HepG2 (cell line): ENCODE measurements at regions not wholly inside any gene's neighbourhood (a gene's known extent, or its start where the extent isn't known, plus 50 kb on each side); places are given as distances from the start of the nearest gene placed in this dataset.

ENCODE experiments used
- ATAC-seq: fragments of 200-7000 bp; cut with Tn5 transposase; 3 replicates; pipeline ENCODE4 v1.9.1; 2020; ENCODE audit warnings: mild to moderate bottlenecking, moderate library complexity
- BruUV-seq: library from RNA; stranded (reverse); fragments of 400-500 nt; replicated peaks from 2 replicates; lab custom pipeline; 2021; lab: Mats Ljungman, UMichigan
- CTCF ChIA-PET: fragments of 300-600 bp; formaldehyde crosslinking; extraction: SDS; loops from one replicate; lab custom pipeline; 2021; ENCODE audit warnings: low total read pairs, inconsistent platforms, low intra/inter-chr PET ratio; lab: Yijun Ruan, JAX
- POLR2A ChIA-PET: fragments of 350-600 bp; sonication (Branson Sonifier 250); formaldehyde crosslinking; loops from one replicate; lab custom pipeline; 2020; ENCODE audit warnings: antibody characterized with exemption, inconsistent platforms; lab: Yijun Ruan, JAX
- DNase-seq: peaks from one replicate; pipeline ENCODE4 v3.0.0-alpha.2; 2015; ENCODE audit warnings: low spot score
- FAIRE-seq: peaks from 3 replicates; lab custom pipeline; 2011; peaks lifted over from hg19 to GRCh38; lab: Jason Lieb, UNC
- H2AFZ ChIP-seq: one replicate; pipeline ENCODE4 v1.6.1; 2011; ENCODE audit warnings: low read length, inconsistent platforms
- H3K27ac ChIP-seq: fragments of 300-600 bp; 3 replicates; pipeline ENCODE4 v1.8.0; 2011; ENCODE audit warnings: mixed run types, mild to moderate bottlenecking, mixed read lengths, low read length, inconsistent platforms; ENCODE audit not compliant: insufficient read depth; ENCODE audit errors: extremely low read length
- H3K27me3 ChIP-seq, 2 experiments: fragments of 200-600 bp in 1 of 2; 2 replicates in 1 of 2; 3 replicates in 1 of 2; pipeline versions ENCODE4 v1.6.0 to v1.8.0; 2011; ENCODE audit warnings: low read length in 2 of 2, mild to moderate bottlenecking in 2 of 2, moderate library complexity in 2 of 2, inconsistent platforms in 1 of 2; ENCODE audit not compliant: insufficient read depth in 2 of 2, control insufficient read depth in 1 of 2
- H3K36me3 ChIP-seq, 2 experiments: fragments of 200-600 bp in 1 of 2; replicated peaks in 1 of 2; 2 replicates in 1 of 2; 3 replicates in 1 of 2; pipeline versions ENCODE4 v1.5.1 to v1.8.0; 2011; ENCODE audit warnings: low read length in 2 of 2, inconsistent platforms in 1 of 2; ENCODE audit not compliant: insufficient read depth in 2 of 2, control insufficient read depth in 1 of 2
- H3K4me1 ChIP-seq: 2 replicates; pipeline ENCODE4 v1.5.1; 2012; ENCODE audit warnings: low read length, inconsistent platforms; ENCODE audit not compliant: insufficient read depth
- H3K4me2 ChIP-seq: 2 replicates; pipeline ENCODE4 v1.6.0; 2011; ENCODE audit warnings: low read depth, low read length, inconsistent platforms
- H3K4me3 ChIP-seq, 3 experiments: fragments of 200-600 bp in 1 of 3; sonication (generic), shearing (Covaris generic) in 1 of 3; replicated peaks in 1 of 3; 2 replicates each; pipeline ENCODE4 v1.5.1; 2011 to 2016; ENCODE audit warnings: low read length in 3 of 3, inconsistent platforms in 2 of 3, low read depth in 2 of 3, mild to moderate bottlenecking in 2 of 3, control low read depth in 1 of 3, mixed read lengths in 1 of 3; ENCODE audit not compliant: insufficient read depth in 1 of 3
- H3K79me2 ChIP-seq: one replicate; pipeline ENCODE4 v1.6.1; 2011; ENCODE audit warnings: low read length, inconsistent platforms; ENCODE audit not compliant: insufficient read depth
- H3K9ac ChIP-seq: 2 replicates; pipeline ENCODE4 v1.6.0; 2011; ENCODE audit warnings: mild to moderate bottlenecking, low read depth, low read length, inconsistent platforms; ENCODE audit not compliant: insufficient read depth
- H3K9me3 ChIP-seq: 2 replicates; pipeline ENCODE4 v1.5.1; 2012; ENCODE audit warnings: mild to moderate bottlenecking, low read length
- H4K20me1 ChIP-seq: 2 replicates; pipeline ENCODE4 v1.6.0; 2011; ENCODE audit warnings: inconsistent platforms, mild to moderate bottlenecking, low read length, moderate library complexity; ENCODE audit not compliant: insufficient read depth
- ARNTL ChIP-seq: sonication (generic); formaldehyde crosslinking; IDR thresholded peaks from 2 replicates; pipeline ENCODE4 v1.4.0; 2020; ENCODE audit warnings: mild to moderate bottlenecking, missing genetic modification reagents
- KDM4B ChIP-seq: sonication (generic); formaldehyde crosslinking; IDR thresholded peaks from 2 replicates; pipeline ENCODE4 v1.4.0; 2020; ENCODE audit warnings: missing genetic modification reagents
- KLF6 ChIP-seq: IDR thresholded peaks from 2 replicates; pipeline ENCODE4 v1.8.0; 2016; ENCODE audit warnings: missing biosample characterization, missing genetic modification reagents
- MBD4 ChIP-seq: IDR thresholded peaks from 2 replicates; pipeline ENCODE4 v1.6.1; 2012; ENCODE audit warnings: low read length, inconsistent platforms, borderline replicate concordance
- TBP ChIP-seq: sonication (generic); formaldehyde crosslinking; IDR thresholded peaks from 2 replicates; pipeline ENCODE4 v1.5.0; 2020; ENCODE audit warnings: missing genetic modification reagents
- ZBTB7A ChIP-seq: sonication (generic); formaldehyde crosslinking; IDR thresholded peaks from 2 replicates; pipeline ENCODE4 v1.8.0; 2022; ENCODE audit warnings: mild to moderate bottlenecking, missing genetic modification reagents
- ZNF264 ChIP-seq: sonication (generic); formaldehyde crosslinking; IDR thresholded peaks from 2 replicates; pipeline ENCODE4 v1.4.0; 2020; ENCODE audit warnings: missing genetic modification reagents
- ZNF354B ChIP-seq: sonication (generic); formaldehyde crosslinking; IDR thresholded peaks from 2 replicates; pipeline ENCODE4 v1.8.0; 2022; ENCODE audit warnings: mild to moderate bottlenecking, missing genetic modification reagents
- WGBS: methylation state at CpG from one replicate; pipeline ENCODE4 v1.1.6; 2017; ENCODE audit warnings: low lambda C conversion rate; 5-methylcytosine and 5-hydroxymethylcytosine counted together
- in situ Hi-C: cut with HindIII; loops from 2 replicates; pipeline ENCODE4 v1.10.0; 2017; ENCODE audit warnings: low pct_unique_long_range_greater_than_20kb; ENCODE audit not compliant: extremely low pct_ligation_motif_present
- intact Hi-C: fragments of 100-400 bp; cut with micrococcal nuclease; formaldehyde crosslinking; loops from one replicate; pipeline ENCODE4 v1.10.0; 2022; ENCODE audit not compliant: unreplicated experiment
- TF ChIP-seq, protein P1 (sequence below): sonication (generic); formaldehyde crosslinking; IDR thresholded peaks from 2 replicates; pipeline ENCODE4 v1.4.0; 2020; ENCODE audit warnings: missing genetic modification reagents
- TF ChIP-seq, protein P2 (sequence below): sonication (generic); formaldehyde crosslinking; IDR thresholded peaks from 2 replicates; pipeline ENCODE4 v1.4.0; 2020; ENCODE audit warnings: missing genetic modification reagents, borderline replicate concordance

DNA sequence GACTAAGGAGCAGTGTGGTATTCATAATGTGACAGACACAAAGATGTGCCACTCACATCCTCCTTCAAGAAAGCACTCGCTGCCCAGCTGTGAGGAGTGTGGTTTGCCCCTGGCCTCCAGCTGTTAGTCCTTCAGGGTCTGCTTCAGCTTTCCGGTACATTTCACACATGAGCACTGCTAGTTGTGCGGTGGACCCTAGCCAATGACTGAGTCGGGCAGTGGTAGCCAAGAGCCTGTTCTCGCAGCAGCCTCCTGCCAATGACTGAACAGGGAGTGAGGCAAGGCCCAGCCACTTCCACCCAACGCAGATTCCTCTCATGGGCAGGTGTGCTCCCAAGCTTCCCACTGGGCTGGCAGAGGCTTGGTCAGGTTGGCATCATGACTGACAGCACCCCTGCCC is 254.3 kb downstream of the RBM43 start:
- FAIRE-seq (no peak), DNase-seq (no peak), ATAC-seq (no peak)
- Histone ChIP-seq H4K20me1 (no peaks in the 10 kb centered on the region), H3K27ac (no peak overlapping the region), H3K4me1 (no peaks in the 10 kb centered on the region), H3K4me2 (no peak overlapping the region), H3K4me3 (no peak overlapping the region), H3K79me2 (no peaks in the 10 kb centered on the region), H3K36me3 (no peaks in the 10 kb centered on the region), H3K9me3 (no peaks in the 10 kb centered on the region), H3K9ac (no peak overlapping the region), H2AFZ (no peak overlapping the region), H3K27me3 (no peaks in the 10 kb centered on the region)
- ChIA-PET CTCF (no interaction called here), POLR2A (no interaction called here)
- intact Hi-C loops: no loop called here
- in situ Hi-C loops: no loop called here
- BruUV-seq: no TSS peak
- TF ChIP-seq TBP (CRISPR knock-in tag) (no peak), ARNTL (CRISPR knock-in tag) (no peak), ZNF264 (no peak), ZNF354B (CRISPR knock-in tag) (no peak), KLF6 (CRISPR knock-in tag) (no peak), ZBTB7A (CRISPR knock-in tag) (no peak), MBD4 (no peak), KDM4B (CRISPR knock-in tag) (no peak)
- TF ChIP-seq, protein P1, sequence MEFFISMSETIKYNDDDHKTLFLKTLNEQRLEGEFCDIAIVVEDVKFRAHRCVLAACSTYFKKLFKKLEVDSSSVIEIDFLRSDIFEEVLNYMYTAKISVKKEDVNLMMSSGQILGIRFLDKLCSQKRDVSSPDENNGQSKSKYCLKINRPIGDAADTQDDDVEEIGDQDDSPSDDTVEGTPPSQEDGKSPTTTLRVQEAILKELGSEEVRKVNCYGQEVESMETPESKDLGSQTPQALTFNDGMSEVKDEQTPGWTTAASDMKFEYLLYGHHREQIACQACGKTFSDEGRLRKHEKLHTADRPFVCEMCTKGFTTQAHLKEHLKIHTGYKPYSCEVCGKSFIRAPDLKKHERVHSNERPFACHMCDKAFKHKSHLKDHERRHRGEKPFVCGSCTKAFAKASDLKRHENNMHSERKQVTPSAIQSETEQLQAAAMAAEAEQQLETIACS (CRISPR knock-in tag): no peak
- TF ChIP-seq, protein P2, sequence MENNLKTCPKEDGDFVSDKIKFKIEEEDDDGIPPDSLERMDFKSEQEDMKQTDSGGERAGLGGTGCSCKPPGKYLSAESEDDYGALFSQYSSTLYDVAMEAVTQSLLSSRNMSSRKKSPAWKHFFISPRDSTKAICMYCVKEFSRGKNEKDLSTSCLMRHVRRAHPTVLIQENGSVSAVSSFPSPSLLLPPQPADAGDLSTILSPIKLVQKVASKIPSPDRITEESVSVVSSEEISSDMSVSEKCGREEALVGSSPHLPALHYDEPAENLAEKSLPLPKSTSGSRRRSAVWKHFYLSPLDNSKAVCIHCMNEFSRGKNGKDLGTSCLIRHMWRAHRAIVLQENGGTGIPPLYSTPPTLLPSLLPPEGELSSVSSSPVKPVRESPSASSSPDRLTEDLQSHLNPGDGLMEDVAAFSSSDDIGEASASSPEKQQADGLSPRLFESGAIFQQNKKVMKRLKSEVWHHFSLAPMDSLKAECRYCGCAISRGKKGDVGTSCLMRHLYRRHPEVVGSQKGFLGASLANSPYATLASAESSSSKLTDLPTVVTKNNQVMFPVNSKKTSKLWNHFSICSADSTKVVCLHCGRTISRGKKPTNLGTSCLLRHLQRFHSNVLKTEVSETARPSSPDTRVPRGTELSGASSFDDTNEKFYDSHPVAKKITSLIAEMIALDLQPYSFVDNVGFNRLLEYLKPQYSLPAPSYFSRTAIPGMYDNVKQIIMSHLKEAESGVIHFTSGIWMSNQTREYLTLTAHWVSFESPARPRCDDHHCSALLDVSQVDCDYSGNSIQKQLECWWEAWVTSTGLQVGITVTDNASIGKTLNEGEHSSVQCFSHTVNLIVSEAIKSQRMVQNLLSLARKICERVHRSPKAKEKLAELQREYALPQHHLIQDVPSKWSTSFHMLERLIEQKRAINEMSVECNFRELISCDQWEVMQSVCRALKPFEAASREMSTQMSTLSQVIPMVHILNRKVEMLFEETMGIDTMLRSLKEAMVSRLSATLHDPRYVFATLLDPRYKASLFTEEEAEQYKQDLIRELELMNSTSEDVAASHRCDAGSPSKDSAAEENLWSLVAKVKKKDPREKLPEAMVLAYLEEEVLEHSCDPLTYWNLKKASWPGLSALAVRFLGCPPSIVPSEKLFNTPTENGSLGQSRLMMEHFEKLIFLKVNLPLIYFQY (CRISPR knock-in tag): no peak
- 0% methylated on average over 2 of the region's 6 CpGs for WGBS
